HEK293T (cell line): ENCODE measurements at regions not wholly inside any gene's neighbourhood (a gene's known extent, or its start where the extent isn't known, plus 50 kb on each side); places are given as distances from the start of the nearest gene placed in this dataset.

Experiments used
- ARNT ChIP-seq: fragments of 450-650 bp; IDR thresholded peaks from 2 replicates; pipeline ENCODE4 v1.6.1; 2017; ENCODE audit warnings: mild to moderate bottlenecking
- BHLHE40 ChIP-seq: fragments of 450-650 bp; IDR thresholded peaks from 2 replicates; pipeline ENCODE4 v1.6.1; 2016; ENCODE audit warnings: mild to moderate bottlenecking, moderate library complexity, borderline replicate concordance
- CTBP1 ChIP-seq: fragments of 450-650 bp; IDR thresholded peaks from 2 replicates; pipeline ENCODE4 v1.6.1; 2016; ENCODE audit warnings: borderline replicate concordance
- ELF4 ChIP-seq: fragments of 450-650 bp; IDR thresholded peaks from 2 replicates; pipeline ENCODE4 v1.6.1; 2017; ENCODE audit warnings: antibody characterized with exemption
- FOXA1 ChIP-seq: fragments of 450-650 bp; IDR thresholded peaks from 2 replicates; pipeline ENCODE4 v1.6.1; 2016; ENCODE audit warnings: mild to moderate bottlenecking
- FOXK2 ChIP-seq: fragments of 450-650 bp; IDR thresholded peaks from 2 replicates; pipeline ENCODE4 v1.6.1; 2016; ENCODE audit warnings: mild to moderate bottlenecking
- FOXM1 ChIP-seq: fragments of 450-650 bp; IDR thresholded peaks from 2 replicates; pipeline ENCODE4 v1.6.1; 2017; ENCODE audit warnings: mild to moderate bottlenecking, borderline replicate concordance
- HDGF ChIP-seq: fragments of 450-650 bp; IDR thresholded peaks from 2 replicates; pipeline ENCODE4 v1.6.1; 2017; ENCODE audit warnings: antibody characterized with exemption, borderline replicate concordance
- L3MBTL2 ChIP-seq: fragments of 450-650 bp; conservative IDR thresholded peaks from 2 replicates; pipeline ENCODE4 v1.6.1; 2016; ENCODE audit warnings: mild to moderate bottlenecking
- LEF1 ChIP-seq: fragments of 450-650 bp; IDR thresholded peaks from 2 replicates; pipeline ENCODE4 v1.6.1; 2017; ENCODE audit warnings: mild to moderate bottlenecking, borderline replicate concordance
- NFRKB ChIP-seq: fragments of 450-650 bp; IDR thresholded peaks from 2 replicates; pipeline ENCODE4 v1.6.1; 2016; ENCODE audit warnings: mild to moderate bottlenecking, moderate library complexity
- SP1 ChIP-seq: fragments of 450-650 bp; IDR thresholded peaks from 2 replicates; pipeline ENCODE4 v1.6.1; 2017
- SUZ12 ChIP-seq: fragments of 450-650 bp; IDR thresholded peaks from 2 replicates; pipeline ENCODE4 v1.6.1; 2016; ENCODE audit warnings: mild to moderate bottlenecking
- TARDBP ChIP-seq: fragments of 450-650 bp; IDR thresholded peaks from 2 replicates; pipeline ENCODE4 v1.6.1; 2016

DNA sequence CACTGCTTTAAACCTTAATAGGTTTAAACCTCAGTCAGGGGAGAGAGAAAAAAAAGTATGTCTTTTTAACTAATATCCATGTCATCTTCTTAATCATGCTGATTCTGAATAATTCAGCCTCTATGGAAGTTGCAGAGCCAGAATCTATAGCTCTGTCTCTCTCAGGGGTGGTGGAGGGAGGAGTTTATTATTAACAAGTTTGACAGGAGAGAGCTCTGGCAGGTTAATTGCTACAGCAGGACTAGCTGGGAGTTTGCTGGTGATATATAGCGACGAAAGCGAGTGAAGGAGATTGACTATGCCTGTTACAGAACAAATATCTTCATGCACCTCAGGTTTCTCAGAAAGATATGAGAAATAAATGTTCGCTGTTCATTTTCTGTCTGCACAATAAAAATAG is 586.4 kb downstream of the TLE4 start:
- TF ChIP-seq HDGF (no peak), TARDBP (no peak), BHLHE40 (no peak), CTBP1 (no peak), SP1 (no peak), FOXM1 (no peak), L3MBTL2 (no peak), FOXK2 (no peak), NFRKB (no peak), LEF1 (no peak), ARNT (no peak), SUZ12 (no peak), FOXA1 (no peak), ELF4 (no peak)
